GM19328 (cell line): ENCODE measurements at regions not wholly inside any gene's neighbourhood (a gene's known extent, or its start where the extent isn't known, plus 50 kb on each side); places are given as distances from the start of the nearest gene placed in this dataset.
"Not testable (repeated sequence)": the region's sequence is repeated elsewhere in the genome, so short reads cannot be mapped to it uniquely, and the experiment has no call there.

Source experiments
- ATAC-seq: cut with Tn5 transposase; IDR thresholded peaks from one replicate; pipeline ENCODE4 v1.9.1; 2021; ENCODE audit warnings: mild to moderate bottlenecking, moderate library complexity; ENCODE audit not compliant: unreplicated experiment

DNA sequence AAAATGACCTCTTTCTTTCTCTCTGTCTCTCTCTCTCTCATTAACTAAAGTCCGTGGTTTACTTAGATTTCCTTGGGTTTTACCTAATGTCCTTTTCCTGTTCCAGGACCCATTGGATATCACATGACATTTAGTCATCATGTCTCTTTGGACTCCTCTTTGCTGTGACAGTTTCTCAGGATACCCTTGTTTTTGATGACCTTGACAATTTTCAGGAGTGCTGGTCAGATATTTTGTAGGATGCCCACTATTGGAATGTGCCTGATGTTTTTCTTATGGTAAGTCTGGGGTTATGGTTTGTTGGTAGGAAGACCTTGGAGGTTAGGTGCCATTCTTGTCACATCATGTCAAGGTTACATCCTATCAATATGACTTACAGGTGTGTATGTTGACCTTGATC is 199.2 kb upstream of the HTR1E start:
- no peak for ATAC-seq

DNA sequence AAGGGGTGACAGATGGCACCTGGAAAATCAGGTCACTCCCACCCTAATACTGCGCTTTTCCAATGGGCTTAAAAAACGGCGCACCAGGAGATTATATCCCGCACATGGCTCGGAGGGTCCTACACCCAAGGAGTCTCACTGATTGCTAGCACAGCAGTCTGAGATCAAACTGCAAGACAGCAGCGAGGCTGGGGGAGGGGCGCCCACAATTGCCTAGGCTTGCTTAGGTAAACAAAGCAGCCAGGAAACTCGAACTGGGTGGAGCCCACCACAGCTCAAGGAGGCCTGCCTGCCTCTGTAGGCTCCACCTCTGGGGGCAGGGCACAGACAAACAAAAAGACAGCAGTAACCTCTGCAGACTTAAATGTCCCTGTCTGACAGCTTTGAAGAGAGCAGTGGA is 205.7 kb upstream of the HTR1E start:
- ATAC-seq: not testable (repeated sequence)

DNA sequence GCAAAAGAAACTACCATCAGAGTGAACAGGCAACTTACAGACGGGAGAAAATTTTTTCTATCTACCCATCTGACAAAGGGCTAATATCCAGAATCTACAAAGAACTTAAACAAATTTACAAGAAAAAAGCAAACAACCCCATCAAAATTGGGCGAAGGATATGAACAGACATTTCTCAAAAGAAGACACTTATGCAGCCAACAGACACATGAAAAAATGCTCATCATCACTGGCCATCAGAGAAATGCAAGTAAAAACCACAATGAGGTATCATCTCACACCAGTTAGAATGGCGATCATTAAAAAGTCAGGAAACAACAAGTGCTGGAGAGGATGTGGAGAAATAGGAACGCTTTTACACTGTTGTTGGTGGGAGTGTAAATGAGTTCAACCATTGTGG is 206.6 kb upstream of the HTR1E start:
- not testable (repeated sequence) for ATAC-seq

DNA sequence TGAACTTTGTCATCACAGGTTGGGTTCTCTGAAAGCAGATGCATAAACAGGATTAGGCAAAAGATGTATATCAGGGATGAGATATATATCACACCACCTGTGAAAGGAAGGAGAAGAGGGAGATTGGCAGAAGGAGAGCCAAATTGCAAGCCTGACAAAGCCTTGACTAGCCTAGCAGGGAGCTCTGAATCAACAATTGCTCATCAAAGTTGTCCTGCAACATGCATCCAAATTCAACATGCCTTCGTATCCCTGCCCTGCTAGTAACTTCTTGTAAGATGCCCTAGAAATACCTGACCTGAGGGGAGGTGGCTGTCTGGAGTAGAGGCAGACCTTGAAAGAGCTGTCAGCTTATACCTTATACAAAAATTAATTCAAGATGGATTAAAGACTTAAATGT is 207.1 kb upstream of the HTR1E start:
- no peak for ATAC-seq

DNA sequence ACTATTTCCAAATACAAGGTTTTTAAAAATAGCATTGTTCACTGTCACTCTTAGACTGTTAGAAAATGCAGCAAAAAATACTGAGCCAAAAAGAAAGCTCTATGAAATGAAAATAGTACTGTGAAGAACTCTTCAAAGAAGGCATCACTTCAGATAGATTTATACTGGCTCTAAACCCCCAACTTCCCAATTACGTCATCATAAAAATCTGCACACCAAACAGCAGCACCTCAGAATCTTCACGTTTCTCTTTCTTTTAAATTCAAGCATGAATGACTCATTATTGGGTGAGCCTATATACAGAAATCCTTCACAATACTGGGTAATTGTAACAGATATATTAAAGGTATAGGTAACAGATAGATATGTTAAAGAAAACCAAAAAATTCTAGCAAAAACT is 208.4 kb upstream of the HTR1E start:
- no peak for ATAC-seq

DNA sequence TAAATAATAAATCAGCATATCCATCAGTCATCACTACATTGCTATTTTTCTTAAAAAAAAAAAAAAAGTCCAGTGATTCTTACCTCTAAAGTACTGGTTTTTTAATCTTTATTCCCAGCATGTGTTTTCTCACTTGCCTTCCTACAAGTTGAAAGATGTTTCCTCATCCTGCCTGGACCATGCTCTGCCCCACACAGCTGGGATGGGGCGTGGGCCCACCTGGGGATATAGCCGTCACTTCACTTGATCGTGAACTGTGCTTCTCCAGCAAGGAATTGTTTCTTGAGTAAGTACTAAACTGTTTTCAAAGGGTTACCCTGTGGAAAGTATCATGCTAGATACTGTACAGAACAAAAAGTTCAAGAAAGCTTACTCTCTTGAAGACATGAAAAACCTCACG is 212.6 kb upstream of the HTR1E start:
- ATAC-seq: no peak

DNA sequence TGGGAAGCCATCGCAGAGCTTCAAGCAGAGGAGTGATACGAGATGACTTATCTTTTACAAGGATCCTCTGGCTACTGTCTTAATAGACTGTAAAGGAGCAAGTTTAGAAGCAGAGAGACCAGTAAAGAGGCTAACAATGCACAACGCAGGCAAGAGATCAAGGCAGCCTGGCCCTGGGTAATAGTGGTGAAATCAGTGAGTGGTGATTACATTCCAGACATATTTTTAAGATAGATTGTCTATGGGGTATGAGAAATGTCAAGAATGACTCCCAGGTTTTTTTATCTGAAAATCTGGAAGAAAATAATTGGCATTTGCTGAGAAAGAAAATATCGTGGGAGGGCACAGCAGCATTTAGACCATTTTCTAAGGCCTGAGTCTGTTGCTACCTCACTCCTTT is 213.6 kb upstream of the HTR1E start:
- no peak for ATAC-seq

DNA sequence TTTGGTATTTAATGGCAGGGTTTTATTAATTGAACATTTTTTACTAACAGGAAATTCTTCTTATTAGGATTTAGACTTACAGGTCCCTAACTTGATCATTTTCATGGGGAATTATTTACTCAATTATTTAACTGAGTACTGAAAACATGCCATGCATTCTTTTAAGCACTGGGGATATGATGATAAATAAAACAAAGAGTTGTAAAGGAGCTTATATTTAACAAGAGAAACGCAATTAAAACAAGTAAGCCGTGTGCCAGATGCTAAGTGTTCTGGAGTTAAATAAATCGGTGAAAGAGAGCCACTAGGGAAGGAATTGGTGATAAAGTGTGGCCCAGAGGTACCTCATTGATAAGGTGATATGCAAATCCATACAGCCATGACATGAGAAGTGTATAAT is 214.2 kb upstream of the HTR1E start:
- no peak for ATAC-seq

DNA sequence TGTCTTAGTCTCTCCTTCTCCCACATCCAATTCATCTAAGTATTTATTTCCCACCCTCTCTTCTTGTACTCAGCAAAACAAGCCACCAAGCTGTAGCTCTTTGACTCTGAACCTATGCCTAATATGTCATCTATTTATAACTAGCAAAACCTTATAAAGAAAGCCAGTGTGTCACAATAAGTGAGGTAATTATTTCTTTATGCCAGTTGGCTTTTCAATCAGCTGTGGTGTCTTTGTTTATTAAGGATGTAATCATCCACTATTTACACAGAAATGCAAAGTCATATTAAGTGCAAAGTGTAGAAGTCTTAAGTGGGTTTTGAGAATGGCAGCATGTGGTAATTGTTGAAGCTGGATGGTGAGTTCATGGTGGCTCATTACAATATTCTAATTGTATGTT is 215.2 kb upstream of the HTR1E start:
- no peak for ATAC-seq

DNA sequence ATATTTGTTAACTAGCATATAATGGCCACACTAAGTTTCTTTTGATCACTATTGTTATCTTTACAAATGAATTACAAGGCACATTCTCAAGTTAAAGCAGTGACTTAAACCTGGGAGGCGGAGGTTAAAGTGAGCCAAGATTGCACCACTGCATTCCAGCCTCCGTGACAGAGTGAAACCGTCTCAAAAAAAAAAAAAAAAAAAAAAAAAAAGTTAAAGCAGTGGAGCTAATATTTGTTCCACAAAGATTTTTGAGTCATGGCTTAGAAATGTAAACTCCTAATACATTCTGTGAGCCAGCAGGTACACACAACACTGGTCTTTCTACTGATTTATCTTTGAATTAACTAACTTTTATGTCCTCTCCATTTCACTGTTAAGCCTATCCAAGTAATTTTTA is 221.7 kb upstream of the HTR1E start:
- no peak for ATAC-seq

DNA sequence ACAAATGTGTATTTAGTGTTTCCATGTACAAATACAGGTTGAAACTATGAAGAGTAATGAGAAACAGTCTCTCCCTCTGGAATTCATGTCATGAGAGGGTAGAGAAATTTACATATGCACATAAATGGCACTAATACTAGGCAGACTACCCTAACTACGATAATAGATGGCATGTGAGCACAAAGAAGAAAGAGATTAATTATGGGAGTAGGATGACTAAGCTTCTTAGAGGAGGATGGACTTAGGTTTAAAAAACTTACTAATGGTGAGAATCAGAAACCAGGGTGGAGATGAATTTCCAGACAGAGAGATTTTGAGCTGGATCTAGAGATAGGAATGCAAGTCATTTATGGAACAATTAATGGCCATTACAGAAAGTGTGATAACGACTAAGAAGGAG is 225.3 kb upstream of the HTR1E start:
- ATAC-seq: no peak

DNA sequence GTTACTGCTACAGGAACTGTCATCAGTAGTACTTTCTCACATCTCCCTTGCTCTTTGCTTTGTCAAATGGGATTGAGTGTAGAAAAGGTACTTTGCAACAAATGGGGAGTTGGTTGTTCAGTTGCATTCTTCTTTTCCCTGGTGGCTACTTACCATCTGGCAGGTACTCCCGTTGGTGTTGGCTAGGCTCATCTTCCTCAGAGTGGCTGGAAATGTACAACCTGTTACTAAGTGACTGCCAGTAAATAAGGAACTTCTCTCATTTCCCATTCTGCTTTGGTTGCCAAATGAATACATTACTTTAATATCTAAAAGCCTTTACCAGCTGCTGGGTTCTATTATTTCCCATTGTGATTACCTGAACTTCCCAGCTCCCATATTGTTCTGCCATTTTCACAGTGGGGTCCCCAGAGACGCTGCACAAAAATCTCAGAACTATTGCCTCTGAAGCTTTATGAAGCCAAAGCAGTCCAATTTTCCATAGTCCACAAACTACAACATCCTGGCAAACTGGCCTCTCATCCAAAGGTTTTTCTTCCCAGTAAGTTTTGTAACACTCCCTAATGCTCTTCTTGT is 229.7 kb upstream of the HTR1E start:
- no peak for ATAC-seq

DNA sequence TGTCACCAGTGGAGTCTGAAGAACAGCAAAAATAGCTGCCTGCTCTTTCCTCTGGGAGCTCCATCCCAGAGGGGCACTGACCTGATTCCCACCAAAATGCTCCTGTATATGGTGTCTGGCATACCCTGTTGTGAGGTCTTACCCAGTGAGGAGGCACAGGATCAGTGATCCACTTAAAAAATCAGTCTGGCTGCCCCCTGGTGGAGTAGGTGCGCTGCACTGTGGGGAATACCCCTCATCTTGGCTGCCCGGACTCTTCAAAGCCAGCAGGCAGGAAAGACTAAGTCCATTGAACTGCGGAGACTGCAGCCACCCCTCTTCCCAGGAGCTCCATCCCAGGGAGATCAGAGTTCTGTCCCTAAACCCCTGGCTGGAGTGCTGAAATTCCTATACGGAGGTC is 230.9 kb upstream of the HTR1E start:
- no peak for ATAC-seq

DNA sequence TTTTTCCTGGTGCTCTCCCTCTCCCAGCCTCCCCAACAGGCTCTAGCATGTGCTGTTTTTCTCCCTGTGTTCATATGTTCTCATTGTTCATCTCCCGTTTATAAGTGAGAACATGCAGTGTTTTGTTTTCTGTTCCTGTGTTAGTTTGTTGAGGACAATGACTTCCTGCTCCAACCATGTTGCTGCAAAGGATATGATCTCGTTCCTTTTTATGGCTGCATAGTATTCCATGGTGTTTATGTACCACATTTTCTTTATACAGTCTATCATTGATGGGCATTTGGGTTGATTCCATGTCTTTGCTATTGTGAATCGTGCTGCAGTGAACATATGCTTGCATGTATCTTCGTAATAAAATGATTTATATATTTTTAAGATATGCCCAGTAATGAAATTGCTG is 236.1 kb upstream of the HTR1E start:
- not testable (repeated sequence) for ATAC-seq

DNA sequence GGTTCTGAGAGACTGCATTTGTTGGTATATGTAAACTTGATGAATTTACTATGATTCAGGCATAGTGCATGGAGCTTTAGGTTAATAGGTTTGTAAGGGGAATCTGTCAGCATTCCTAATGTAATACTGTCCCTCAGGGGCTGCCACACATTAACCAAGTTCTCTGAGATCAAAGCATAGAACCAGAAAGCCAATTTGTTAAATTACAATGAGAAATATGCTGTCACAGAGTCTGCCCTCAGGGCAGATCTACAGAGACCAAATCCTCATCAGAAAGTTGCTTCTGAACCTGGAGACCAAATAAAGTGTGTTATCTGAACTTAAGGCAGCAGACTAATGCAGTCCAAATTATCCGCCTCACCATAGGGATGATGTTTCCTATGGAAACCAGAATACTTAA is 250.8 kb upstream of the HTR1E start:
- no peak for ATAC-seq

DNA sequence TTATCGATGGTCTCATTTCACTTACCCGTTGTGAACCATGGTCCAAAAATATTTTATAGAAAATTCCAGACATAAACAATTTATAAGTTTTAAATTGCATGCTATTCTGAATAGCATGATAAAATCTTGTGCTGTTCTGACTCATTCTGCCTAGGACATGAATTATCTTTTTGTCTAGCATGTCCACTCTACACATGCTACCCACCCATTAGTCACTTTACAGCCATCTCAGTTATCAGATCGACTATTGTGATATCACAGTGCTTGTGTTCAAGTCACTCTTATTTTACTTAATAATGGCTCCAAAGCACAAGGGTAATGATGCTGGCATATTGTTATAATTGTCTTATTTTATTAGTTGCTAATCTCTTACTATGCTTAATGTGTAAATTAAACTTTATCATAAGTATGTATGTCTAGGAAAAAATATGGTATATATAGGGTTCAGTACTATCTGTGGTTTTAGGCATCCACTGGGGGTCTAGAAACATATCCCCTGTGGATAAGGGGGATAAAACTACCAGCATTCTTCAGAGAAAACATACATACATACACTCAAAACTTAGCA is 252.0 kb upstream of the HTR1E start:
- no peak for ATAC-seq

DNA sequence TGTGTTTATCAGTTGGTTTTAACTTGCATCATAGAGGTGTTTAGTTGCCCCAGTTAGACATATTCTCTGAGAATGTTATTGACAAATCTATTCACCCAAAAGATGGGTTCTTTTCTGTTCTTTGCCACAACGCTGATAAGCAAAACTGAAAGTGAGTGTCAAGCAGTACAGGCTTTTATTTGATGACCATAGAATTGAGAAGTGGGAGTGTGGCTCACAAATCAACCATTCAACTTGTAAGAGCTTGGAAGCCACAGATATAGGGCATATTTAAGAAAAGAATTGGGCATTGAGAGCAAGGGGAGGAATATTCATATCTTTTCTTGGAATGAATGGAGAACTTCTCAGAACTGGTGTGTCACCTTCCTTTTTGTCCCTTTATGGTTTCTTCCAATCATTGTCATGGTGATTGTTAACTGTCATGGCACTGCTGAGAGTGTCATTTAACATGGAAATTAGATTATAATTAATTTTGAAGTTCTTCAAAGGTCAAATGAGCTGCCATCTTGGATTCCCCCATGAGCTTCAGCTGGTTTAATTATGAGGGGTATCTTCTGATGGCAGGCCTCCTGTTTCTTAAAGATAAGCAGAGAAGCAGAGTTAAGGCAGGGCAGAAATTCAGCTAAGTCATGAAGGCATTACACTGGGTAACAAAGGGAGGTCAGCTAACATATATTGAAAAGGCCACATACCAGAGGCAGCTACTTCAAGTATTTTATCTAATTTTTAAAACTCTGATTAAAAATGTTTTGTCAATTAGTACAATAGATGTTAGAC is 254.0 kb upstream of the HTR1E start:
- ATAC-seq: no peak

DNA sequence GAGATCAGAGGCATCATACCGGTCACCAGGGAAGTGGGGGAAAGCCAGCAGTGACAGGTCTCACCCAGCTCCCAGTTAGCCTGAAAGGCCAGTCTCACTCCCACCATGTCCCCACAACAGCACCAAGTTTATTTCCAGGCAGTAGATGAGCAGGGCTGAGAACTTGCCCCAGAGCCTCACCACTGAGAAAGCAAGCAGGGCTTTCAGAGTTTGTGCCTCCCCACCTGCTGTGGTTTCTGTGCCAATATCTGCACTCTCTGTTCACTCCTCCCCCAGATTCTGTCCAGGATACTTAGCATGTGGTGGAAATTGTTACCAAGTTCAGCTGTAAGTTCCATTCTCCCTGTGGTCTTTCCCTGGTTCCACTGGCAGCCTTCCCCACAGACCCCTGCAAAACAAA is 255.0 kb upstream of the HTR1E start:
- ATAC-seq: no peak

DNA sequence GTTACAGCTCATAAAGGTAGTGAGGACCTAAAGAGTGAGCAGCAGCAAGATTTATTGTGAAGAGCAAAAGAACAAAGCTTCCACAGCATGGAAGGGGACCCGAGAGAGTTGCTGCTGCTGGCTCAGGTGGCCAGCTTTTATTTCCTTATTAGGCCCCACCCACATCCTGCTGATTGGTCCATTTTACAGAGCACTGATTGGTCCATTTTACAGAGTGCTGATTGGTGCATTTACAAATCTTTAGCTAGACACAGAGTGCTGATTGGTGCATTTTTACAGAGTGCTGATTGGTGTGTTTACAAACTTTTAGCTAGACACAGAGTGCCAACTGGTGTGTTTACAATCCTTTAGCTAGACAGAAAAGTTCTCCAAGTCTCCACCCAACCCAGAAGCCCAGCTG is 256.2 kb upstream of the HTR1E start:
- ATAC-seq: not testable (repeated sequence)

DNA sequence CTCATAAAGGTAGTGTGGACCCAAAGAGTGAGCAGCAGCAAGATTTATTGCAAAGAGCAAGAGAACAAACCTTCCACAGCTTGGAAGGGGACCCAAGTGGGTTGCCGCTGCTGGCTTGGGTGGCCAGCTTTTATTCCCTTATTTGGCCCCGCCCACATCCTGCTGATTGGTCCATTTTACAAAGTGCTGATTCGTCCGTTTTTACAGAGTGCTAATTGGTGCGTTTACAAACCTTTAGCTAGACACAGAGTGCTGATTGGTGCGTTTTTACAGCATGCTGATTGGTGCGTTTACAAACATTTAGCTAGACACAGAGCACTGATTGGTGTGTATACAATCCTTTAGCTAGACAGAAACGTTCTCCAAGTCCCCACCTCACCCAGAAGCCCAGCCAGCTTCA is 265.2 kb upstream of the HTR1E start:
- not testable (repeated sequence) for ATAC-seq

DNA sequence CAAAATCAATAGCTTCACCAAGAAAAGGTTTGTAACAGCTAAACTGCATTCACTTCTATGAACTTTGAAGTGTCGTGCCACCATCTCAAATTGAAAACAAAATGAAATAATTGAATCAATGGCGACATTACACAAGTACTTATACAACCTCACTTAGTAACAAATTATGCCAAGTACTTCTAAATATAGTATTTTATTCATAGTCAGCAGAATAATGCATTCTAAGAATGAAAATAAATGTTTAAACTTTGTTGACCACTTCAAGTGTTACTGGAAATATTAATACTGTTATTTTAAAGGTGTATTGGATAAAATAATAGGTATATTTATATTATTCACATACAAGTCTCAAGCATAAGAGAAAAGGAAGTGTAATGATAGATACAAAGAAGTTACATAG is 280.1 kb upstream of the HTR1E start:
- no peak for ATAC-seq

DNA sequence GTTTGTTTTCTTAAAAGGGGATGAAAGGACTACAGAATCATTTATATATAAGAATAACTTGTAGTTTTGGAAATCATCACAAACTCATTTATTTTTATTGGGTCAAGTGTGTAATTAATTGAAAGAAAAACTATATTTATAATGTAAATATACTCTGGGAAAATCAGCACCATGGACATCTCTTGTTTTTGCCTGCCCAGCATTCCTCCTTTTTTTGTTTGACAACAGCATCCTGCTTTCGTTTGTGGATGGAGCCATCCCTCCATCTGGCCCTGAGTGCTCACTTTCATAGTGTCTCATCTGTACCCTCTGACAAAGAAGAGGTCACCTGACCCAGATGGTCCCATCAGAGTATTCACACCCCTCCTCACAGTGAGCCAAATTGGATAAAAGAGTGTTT is 308.2 kb upstream of the HTR1E start:
- no peak for ATAC-seq

DNA sequence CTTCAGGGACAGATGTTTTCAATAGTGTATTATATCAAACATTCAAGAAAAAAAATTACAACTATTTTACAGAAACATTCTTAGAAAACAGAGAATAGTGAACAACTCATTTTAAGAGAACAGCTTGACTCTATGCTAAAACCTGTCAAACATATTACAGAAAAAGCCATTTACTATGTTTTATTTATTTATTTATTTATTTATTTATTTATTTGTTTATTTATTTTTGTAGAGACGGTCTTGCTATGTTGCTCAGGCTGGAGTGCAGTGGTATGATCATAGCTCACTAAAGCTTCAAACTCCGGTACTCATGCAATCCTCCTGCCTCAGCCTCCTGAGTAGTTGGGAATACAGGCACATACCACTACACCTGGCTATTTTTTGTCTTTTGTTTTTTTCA is 317.9 kb upstream of the HTR1E start:
- no peak for ATAC-seq
